HG02623 (cell line): ENCODE measurements at regions not wholly inside any gene's neighbourhood (a gene's known extent, or its start where the extent isn't known, plus 50 kb on each side); places are given as distances from the start of the nearest gene placed in this dataset.
"Not testable (repeated sequence)": the region's sequence is repeated elsewhere in the genome, so short reads cannot be mapped to it uniquely, and the experiment has no call there.

Experiments used
- ATAC-seq: cut with Tn5 transposase; IDR thresholded peaks from one replicate; pipeline ENCODE4 v1.9.1; 2021; ENCODE audit warnings: moderate library complexity; ENCODE audit not compliant: unreplicated experiment

DNA sequence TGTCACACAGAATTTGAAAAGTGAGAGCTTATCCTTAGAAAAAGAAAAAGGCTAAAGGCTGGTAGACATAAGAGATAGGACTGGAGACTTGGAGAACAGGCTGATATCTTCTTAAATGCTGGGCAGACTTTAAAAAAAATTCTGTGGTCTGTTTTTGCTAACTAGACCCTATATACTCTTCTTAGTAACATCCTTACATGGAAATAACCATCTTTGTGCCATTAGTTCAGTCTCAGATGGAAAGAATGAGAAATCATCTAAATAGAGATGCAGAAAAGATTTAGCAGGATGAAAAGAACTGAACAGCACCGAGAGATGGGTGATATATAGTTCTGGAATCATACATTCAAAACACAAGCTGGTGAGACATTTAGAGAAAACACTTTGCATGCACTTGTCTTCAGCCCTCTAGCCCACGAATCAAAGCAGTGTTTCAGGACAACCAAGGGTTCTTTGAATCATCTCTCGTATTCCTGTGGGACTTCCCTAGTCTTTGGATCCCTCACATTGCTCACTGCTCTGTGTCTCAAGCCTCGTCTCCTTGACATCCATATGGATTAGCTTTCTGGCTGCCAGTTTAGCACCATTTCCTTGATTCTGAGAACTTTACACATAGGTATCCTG, 93.0 kb upstream of the LYSMD4 start:
- ATAC-seq = no peak

DNA sequence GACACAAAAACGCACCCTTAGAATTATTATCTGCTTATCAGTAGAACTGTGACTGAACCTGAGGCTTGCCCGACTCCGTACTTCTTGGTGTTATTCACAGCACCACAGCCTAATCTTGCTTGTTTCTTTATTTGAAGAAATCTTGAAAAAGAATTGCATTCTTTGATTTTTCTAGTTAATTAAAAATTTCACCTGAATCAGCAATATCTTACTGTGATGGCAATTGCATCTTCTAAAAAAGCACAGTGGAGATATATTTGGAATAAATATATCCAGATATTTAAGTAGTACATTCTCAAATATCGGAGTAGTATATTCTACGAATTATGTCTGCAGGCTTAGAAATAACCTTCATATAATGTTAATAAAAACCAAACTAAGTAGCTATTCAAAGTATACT, 90.1 kb upstream of the LYSMD4 start:
- ATAC-seq = no peak

DNA sequence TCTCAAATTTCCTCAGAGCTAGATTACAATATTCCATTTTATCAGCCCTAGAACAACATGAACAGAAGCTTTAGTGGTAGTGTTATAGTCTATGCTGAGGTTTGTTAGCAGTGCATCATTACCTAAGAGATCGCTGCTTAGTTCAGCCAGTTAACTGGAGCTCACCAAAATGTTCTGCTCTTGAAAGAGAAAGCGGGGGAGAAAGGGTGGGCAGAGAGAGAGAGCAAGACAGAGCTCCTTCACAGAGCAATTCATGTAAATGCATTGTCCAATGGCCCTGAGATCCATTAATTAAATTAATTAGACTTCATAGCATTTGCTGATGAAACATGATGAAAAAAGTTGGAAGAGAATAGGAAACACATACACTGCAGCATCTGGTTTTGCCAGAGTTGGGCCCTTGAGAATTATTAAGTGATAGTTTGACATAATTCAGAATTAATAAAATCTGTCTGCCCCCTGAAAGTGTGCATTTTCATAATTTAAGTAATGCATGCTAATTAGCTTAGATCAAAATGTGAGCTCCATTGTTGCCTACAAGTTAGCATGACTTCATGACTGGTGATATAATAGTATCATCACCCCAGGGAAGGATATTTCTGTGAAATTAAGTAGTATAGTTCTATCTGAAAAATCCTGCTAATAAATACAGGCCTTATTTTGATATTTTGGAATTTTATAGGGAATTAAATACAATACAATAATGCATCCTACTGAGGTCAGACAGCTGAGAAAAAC, 86.9 kb upstream of the LYSMD4 start:
- no peak for ATAC-seq

DNA sequence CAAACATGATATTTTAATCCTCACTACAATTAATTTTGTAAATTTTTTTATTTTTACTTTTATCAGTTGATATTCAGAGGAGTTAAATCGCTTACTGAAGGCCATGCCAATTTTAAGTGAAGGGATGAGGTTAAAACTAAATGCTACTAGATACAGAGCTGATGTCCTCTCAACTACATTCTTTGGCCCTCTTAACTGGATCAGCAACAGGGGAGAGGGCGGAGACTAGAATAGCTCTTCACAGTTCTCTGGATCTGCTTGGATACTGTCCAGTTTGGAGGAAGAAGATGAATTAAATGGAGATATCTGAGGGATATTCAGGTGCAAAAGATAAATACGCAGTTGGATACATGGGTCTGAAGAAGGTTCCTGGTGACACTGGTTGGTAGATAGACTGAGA, 85.6 kb upstream of the LYSMD4 start:
- ATAC-seq = no peak

DNA sequence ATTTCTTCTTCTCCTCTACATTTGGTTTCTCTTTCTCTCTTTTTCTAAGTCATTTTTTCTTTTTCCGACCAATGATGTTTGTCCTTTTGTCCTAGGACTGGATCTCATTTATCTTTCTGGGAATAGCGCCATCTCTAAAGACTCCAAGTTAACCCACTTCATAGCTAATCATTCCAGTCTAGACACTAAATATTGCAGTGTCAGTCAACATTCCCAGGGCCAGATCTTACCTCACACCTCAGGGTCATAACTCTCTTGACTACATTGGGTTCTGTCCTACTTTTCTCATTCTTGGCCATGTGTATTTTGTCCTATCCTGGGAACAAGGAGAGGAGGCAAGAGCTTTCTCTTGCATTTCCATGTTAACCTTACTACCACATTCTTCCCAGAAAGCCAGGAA, 83.6 kb upstream of the LYSMD4 start:
- ATAC-seq = not testable (repeated sequence)

DNA sequence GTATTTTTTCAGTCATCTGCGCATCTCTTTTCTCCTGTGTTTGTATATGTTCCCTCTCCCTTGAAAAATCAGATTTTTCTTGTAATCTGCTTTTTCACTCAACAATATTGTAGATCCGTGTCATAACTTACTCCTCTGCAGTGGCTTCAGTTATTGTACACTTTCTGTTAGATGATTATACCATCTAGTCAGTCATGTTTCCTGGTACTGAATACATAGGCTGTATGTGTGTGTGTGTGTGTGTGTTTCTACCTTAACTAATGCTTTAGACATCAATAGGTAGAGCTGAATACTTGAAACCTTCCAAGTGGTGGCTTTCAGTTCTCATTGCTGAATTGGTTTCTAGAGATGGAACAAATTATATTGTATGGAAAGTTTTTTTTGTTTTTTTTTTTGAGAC, 77.4 kb upstream of the LYSMD4 start:
- not testable (repeated sequence) for ATAC-seq

DNA sequence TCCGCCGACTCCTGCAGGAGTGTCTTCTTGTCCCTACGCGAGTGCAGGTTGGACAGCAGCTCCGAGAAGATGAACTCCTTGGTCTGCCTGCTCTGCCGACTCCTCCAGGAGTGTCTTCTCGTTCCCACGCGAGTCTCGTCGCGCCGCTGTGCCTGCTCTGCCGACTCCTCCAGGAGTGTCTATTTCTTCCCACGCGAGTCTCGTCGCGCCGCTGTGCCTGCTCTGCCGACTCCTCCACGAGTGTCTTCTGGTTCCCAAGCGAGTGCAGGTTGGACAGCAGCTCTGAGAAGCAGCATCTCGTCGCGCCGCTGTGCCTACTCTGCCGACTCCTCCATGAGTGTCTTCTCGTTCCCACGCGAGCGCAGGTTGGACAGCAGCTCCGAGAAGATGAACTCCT, 66.6 kb upstream of the LYSMD4 start:
- ATAC-seq = not testable (repeated sequence)

DNA sequence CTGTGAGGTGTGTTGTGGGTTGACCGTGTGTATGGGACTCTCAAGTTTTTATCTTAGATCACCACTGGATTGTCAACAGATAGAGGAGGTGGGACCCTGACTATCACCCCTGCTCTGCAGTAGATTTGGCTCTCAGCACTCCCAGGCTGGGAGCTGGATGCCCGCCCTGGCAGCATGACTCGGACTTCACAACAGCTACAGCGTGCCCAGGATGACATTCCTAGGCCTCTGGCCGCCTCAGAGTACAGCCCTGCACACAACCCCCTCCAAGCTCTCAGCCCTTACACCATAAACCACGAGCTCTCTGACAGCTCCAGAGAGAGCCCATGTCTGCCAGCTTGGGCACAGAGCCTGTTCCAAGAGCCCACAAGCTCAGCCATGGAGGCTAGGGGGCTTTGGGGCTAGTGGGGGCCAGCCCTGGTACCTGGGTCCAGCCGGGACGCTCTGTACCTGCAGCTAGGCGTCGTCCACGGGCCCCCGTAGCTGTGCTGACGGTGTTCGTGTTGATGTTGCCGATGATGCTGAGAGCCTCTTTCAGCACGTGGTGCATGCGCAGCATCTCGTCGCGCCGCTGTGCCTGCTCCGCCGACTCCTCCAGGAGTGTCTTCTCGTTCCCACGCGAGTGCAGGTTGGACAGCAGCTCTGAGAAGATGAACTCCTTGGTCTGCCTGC, 66.1 kb upstream of the LYSMD4 start:
- not testable (repeated sequence) for ATAC-seq

DNA sequence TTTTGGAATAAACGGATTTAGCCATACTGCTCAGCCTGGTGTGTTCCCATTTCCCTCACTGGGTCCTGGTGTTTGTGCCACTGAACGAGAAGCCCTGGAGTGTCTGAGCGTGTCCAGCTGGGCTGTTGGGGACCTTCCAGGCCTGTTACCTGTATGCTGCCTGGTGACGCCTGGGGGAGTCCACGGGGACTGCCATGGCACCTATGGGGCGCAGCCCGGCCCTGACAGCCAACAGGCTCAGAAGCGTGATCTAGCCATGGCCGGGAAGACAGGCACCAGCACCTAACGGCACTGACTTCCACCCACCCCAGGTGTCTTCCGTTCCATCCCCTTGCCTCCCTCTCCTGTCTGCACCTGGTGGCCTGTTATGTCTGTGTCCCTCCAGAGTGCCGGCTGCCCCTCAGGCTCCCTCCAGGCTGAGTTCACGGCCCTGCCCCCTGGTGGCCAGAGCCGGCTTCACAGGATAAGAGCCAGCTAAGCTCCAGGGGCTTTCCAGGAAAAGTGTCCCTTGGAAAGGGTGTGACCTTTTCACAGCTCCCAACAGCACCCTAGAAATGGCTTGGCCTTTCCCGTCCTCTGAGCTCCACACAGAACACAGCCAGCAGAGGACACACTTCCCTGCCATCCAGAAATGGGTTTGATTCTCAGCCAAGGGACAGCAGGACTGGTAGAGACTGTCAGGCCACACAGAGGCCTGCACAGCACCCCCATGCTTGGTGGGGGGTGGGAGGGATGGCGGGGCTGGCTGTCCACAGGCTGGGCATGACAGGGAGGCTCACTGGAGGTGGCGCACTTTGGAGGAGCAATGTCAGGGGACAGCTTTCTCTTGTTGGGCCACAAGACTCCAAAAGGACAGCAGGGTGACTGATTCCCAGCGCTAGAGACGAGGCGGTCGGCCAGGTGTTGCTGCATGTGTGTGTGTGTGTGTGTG, 64.0 kb upstream of the LYSMD4 start:
- not testable (repeated sequence) for ATAC-seq

DNA sequence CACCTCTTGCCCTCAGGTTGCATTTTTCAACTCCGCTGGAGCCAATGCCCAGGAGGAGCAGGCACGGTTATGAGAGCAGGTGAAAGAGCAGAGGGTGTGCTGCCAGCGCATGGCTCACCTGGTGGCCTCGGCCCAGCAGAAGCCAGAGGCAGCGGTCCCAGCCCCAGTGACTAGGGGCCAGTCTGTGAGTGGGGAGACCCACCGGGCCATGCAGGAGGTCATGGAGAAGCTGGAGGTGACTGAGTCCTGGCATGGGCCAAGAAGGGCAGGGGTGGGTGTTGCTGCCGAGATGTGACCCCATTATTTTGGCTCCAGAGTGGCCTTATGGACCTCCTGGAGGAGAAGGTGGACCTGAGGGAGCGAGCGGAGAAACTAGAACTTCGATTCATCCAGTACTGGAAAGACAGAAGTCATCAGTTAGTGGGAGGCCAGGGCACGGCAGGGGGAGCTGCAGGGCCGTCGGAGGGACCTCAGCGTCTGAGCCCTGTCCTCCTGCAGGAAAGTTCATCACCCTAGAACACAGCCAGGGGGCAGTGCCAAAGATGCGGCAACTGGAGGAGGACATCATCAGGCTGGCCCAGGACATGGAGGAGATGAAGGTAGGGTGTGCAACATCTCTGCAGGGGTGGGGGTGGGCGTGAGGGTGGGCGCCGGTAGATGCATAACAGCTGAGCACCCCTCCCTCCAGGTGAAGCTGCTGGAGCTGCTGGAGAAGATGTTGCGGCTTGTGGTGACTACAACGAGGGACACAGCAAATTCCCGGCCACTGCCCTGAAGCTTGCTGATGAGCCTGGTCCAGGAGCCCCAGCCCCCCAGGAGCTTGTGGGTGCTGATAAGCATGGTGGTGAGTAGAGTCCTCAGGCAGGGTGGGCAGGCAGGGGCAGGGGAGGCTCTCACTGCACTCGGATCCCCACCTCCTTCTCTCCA, 58.9 kb upstream of the LYSMD4 start:
- not testable (repeated sequence) for ATAC-seq

DNA sequence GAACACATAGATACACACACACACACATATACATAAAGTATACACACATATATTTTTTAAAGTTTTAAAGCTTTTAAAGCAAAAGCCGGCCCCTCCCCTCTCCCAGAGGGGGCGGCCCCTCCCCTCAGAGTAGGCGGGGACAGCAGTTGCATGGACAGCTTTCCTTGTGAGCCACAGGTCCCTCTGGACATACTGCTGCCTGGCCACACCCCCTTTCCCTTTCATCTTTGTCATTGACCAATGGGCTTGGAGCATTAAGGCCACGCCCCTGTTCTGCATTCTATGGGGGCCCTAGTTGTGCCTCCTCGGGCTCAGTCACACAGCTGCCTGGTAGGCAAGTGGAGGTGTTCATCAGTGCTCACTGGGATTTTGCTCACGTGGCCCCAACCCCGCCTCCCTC, 57.5 kb upstream of the LYSMD4 start:
- ATAC-seq = not testable (repeated sequence)

DNA sequence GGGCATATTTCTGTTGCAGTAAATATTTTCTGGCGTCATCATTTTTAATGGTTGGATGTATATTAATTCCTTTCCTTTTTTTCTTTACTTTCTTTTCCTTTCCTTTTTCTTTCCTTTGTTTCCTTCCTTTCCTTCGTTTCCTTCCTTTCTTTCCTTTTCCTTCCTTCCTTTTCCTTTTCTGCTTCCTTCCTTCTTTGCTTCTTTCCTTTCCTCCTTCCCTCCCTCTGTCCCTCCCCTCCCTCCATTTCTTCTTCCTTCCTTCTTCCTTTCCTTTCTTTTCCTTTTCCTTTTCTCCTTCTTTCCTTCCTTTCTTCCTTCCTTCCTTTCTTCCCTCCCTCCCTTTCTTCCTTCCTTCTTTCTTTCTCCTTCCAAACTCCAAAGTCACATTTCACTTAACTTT, 54.9 kb upstream of the LYSMD4 start:
- ATAC-seq = no peak

DNA sequence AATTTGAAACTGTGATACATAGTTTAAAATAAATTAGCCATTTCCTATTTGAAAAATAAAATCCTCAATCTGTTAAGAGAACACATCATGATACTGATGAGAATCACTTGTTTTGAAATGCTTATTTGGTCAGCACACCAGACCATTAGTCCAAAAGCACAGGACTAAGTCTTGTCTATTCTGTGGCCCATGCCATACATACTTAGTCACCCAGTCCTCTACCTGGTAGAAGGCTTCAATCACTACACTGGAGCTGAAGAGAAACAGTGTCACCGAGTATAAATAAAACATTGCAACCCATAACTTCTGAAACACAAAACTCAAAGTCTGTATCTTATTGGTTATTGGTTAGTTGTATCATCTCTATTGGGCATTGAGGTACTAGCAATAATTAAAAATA, 51.6 kb upstream of the LYSMD4 start:
- ATAC-seq = not testable (repeated sequence)

DNA sequence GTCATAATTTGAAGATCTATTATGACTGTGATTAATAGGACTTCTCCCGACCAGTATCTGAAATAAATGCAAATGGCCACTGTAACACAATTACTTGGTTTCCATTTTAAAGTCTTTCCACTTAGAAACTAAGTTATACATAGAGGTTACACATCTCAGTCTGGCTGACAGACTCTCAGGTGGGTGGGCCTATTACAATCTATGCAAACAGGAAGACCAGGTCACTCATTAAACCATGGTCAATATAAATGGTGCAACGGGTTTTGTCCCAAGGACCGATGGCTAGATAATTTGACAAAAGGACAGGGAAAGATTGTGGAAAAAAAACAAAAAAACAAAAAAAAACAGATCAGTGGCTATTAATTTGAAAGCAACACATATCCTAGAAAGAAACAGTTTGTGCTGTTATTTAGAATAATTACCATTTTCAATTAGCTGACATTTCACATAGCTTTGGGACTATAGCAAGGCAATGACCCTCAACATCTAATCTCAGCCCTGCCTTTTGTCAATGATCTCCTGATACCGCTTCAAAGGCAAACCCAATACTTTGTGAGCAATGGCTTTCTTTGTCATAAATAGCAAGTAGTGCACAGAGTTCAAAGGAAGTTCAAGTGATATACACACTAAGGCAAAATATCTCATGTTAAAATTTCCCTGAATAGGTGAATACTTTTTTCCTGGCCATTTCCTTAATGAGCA, 50.8 kb upstream of the LYSMD4 start:
- ATAC-seq = not testable (repeated sequence)
